IMR-90 (cell line): ENCODE measurements at regions not wholly inside any gene's neighbourhood (a gene's known extent, or its start where the extent isn't known, plus 50 kb on each side); places are given as distances from the start of the nearest gene placed in this dataset.

ENCODE experiments used
- ATAC-seq: fragments of 200-7000 bp; cut with Tn5 transposase; 2 replicates; pipeline ENCODE4 v1.9.1; 2020; ENCODE audit warnings: low read depth, mild to moderate bottlenecking, moderate library complexity
- BruUV-seq: library from RNA; stranded (reverse); fragments of 400-500 nt; replicated peaks from 2 replicates; lab custom pipeline; 2021; lab: Mats Ljungman, UMichigan
- CTCF ChIA-PET: fragments of 300-600 bp; formaldehyde crosslinking; extraction: SDS; loops from one replicate; lab custom pipeline; 2021; ENCODE audit warnings: antibody characterized with exemption; lab: Yijun Ruan, JAX
- POLR2A ChIA-PET: fragments of 300-600 bp; sonication (Branson Sonifier 250); formaldehyde crosslinking; loops from one replicate; lab custom pipeline; 2022; ENCODE audit warnings: antibody characterized with exemption; ENCODE audit not compliant: unreplicated experiment; lab: Charles Lee
- DNase-seq: peaks from one replicate; pipeline ENCODE4 v3.0.0; 2013
- H2AFZ ChIP-seq: replicated peaks from 2 replicates; pipeline ENCODE3; 2013; ENCODE audit warnings: low read length, mild to moderate bottlenecking; ENCODE audit not compliant: poor library complexity
- H2AK5ac ChIP-seq: 2 replicates; pipeline ENCODE4 v1.6.1; 2013; ENCODE audit warnings: low read depth, low read length, inconsistent platforms
- H2AK9ac ChIP-seq: replicated peaks from 2 replicates; pipeline ENCODE3; 2013; ENCODE audit warnings: mild to moderate bottlenecking, low read depth, low read length, moderate library complexity; ENCODE audit not compliant: poor library complexity
- H2BK120ac ChIP-seq: 2 replicates; pipeline ENCODE4 v1.6.1; 2013; ENCODE audit warnings: low read depth, low read length, inconsistent platforms
- H2BK15ac ChIP-seq: 3 replicates; pipeline ENCODE4 v1.6.1; 2013; ENCODE audit warnings: low read depth, low read length, inconsistent platforms
- H2BK20ac ChIP-seq: 2 replicates; pipeline ENCODE4 v1.6.1; 2013; ENCODE audit warnings: low read depth, mild to moderate bottlenecking, inconsistent platforms, low read length, moderate library complexity
- H2BK5ac ChIP-seq: 2 replicates; pipeline ENCODE4 v1.6.1; 2013; ENCODE audit warnings: mild to moderate bottlenecking, low read depth, low read length, inconsistent platforms; ENCODE audit not compliant: poor library complexity, severe bottlenecking
- H3K14ac ChIP-seq: replicated peaks from 2 replicates; pipeline ENCODE4 v1.6.1; 2013; ENCODE audit warnings: low read depth, low read length, inconsistent platforms
- H3K18ac ChIP-seq: 2 replicates; pipeline ENCODE4 v1.6.1; 2013; ENCODE audit warnings: low read depth, low read length, control low read depth
- H3K23ac ChIP-seq: 2 replicates; pipeline ENCODE4 v1.6.1; 2013; ENCODE audit warnings: low read depth, low read length, inconsistent platforms
- H3K27ac ChIP-seq: 2 replicates; pipeline ENCODE4 v1.5.1; 2013; ENCODE audit warnings: mild to moderate bottlenecking, control low read depth, low read length; ENCODE audit not compliant: insufficient read depth
- H3K27me3 ChIP-seq: 2 replicates; pipeline ENCODE4 v1.6.1; 2013; ENCODE audit warnings: low read length; ENCODE audit not compliant: control insufficient read depth, insufficient read depth
- H3K36me3 ChIP-seq: 2 replicates; pipeline ENCODE4 v1.6.1; 2013; ENCODE audit warnings: low read length, mixed read lengths; ENCODE audit not compliant: control insufficient read depth, insufficient read depth
- H3K4ac ChIP-seq: 2 replicates; pipeline ENCODE4 v1.6.1; 2013; ENCODE audit warnings: low read depth, low read length, inconsistent platforms
- H3K4me1 ChIP-seq: 2 replicates; pipeline ENCODE4 v1.6.1; 2013; ENCODE audit warnings: low read length, mixed read lengths; ENCODE audit not compliant: control insufficient read depth, insufficient read depth
- H3K4me2 ChIP-seq: 2 replicates; pipeline ENCODE4 v1.6.1; 2013; ENCODE audit warnings: low read depth, mild to moderate bottlenecking, control low read depth, low read length, moderate library complexity
- H3K4me3 ChIP-seq: 2 replicates; pipeline ENCODE4 v1.5.1; 2013; ENCODE audit warnings: low read depth, mild to moderate bottlenecking, control low read depth, low read length, moderate library complexity; ENCODE audit not compliant: insufficient read depth
- H3K56ac ChIP-seq: 2 replicates; pipeline ENCODE4 v1.6.1; 2013; ENCODE audit warnings: low read length, inconsistent platforms; ENCODE audit not compliant: insufficient read depth; ENCODE audit errors: extremely low read depth
- H3K79me1 ChIP-seq, 2 experiments: 2 replicates each; pipeline ENCODE4 v1.6.1; 2013; ENCODE audit warnings: low read length in 2 of 2, inconsistent platforms in 1 of 2, low read depth in 1 of 2
- H3K9ac ChIP-seq: 2 replicates; pipeline ENCODE4 v1.6.1; 2013; ENCODE audit warnings: low read depth, low read length, control low read depth
- H3K9me1 ChIP-seq: 2 replicates; pipeline ENCODE4 v1.6.1; 2013; ENCODE audit warnings: low read length, inconsistent platforms; ENCODE audit not compliant: insufficient read depth
- H3K9me3 ChIP-seq: 2 replicates; pipeline ENCODE4 v1.6.1; 2013; ENCODE audit warnings: low read length; ENCODE audit not compliant: control insufficient read depth, insufficient read depth
- H4K20me1 ChIP-seq: 2 replicates; pipeline ENCODE4 v1.6.1; 2013; ENCODE audit warnings: low read length, inconsistent platforms; ENCODE audit not compliant: insufficient read depth
- H4K5ac ChIP-seq: 2 replicates; pipeline ENCODE4 v1.6.1; 2013; ENCODE audit warnings: mild to moderate bottlenecking, low read depth, low read length, control low read depth
- H4K8ac ChIP-seq, 2 experiments: 2 replicates each; pipeline ENCODE4 v1.6.1; 2013; ENCODE audit warnings: low read depth in 2 of 2, low read length in 2 of 2, control low read depth in 1 of 2, inconsistent platforms in 1 of 2
- H4K91ac ChIP-seq: 2 replicates; pipeline ENCODE4 v1.6.1; 2013; ENCODE audit warnings: low read depth, low read length, inconsistent platforms; ENCODE audit not compliant: insufficient read depth
- BHLHE40 ChIP-seq: fragments of 150-350 bp; IDR thresholded peaks from 2 replicates; pipeline ENCODE4 v1.6.1; 2016; ENCODE audit warnings: mild to moderate bottlenecking, low read depth, low read length
- CEBPB ChIP-seq: IDR thresholded peaks from 2 replicates; pipeline ENCODE4 v1.6.1; 2012; ENCODE audit warnings: low read depth, low read length, improper control_type of control experiment
- CHD1 ChIP-seq: IDR thresholded peaks from 2 replicates; pipeline ENCODE4 v1.6.1; 2012; ENCODE audit warnings: low read depth, low read length, improper control_type of control experiment
- FOS ChIP-seq: fragments of 150-350 bp; IDR thresholded peaks from 2 replicates; pipeline ENCODE4 v1.6.1; 2016; ENCODE audit warnings: low read depth, low read length
- MAFK ChIP-seq: IDR thresholded peaks from 2 replicates; pipeline ENCODE4 v1.6.1; 2012; ENCODE audit warnings: low read depth, low read length, improper control_type of control experiment
- MAZ ChIP-seq: IDR thresholded peaks from 2 replicates; pipeline ENCODE4 v1.6.1; 2012; ENCODE audit warnings: low read depth, mild to moderate bottlenecking, low read length, improper control_type of control experiment, moderate library complexity, borderline replicate concordance
- MXI1 ChIP-seq: IDR thresholded peaks from 2 replicates; pipeline ENCODE4 v1.6.1; 2012; ENCODE audit warnings: low read depth, mild to moderate bottlenecking, low read length, moderate library complexity, borderline replicate concordance
- NFE2L2 ChIP-seq: fragments of 150-350 bp; IDR thresholded peaks from 2 replicates; pipeline ENCODE4 v1.6.1; 2016; ENCODE audit warnings: low read depth, mild to moderate bottlenecking, low read length
- POLR2A ChIP-seq: IDR thresholded peaks from 2 replicates; pipeline ENCODE4 v1.6.1; 2012; ENCODE audit warnings: mild to moderate bottlenecking, low read depth, low read length
- RAD21 ChIP-seq: IDR thresholded peaks from 2 replicates; pipeline ENCODE4 v1.6.1; 2012; ENCODE audit warnings: low read length, improper control_type of control experiment
- RCOR1 ChIP-seq: IDR thresholded peaks from 2 replicates; pipeline ENCODE4 v1.6.1; 2012; ENCODE audit warnings: mild to moderate bottlenecking, low read length, improper control_type of control experiment; ENCODE audit not compliant: insufficient replicate concordance
- RFX5 ChIP-seq: IDR thresholded peaks from 2 replicates; pipeline ENCODE4 v1.8.0; 2012; ENCODE audit warnings: low read depth, mild to moderate bottlenecking, low read length, moderate library complexity
- SMC3 ChIP-seq: fragments of 150-350 bp; IDR thresholded peaks from 2 replicates; pipeline ENCODE4 v1.6.1; 2016; ENCODE audit warnings: low read depth, mild to moderate bottlenecking, antibody characterized with exemption, low read length, moderate library complexity
- WGBS, 2 experiments: methylation state at CpG; one replicate each; pipeline versions ENCODE4 v1.1.5 to v1.1.7; 2013; ENCODE audit warnings: missing lambda C conversion rate in 2 of 2; ENCODE audit not compliant: insufficient read length in 1 of 2; ENCODE audit errors: extremely low coverage in 2 of 2; 5-methylcytosine and 5-hydroxymethylcytosine counted together
- dilution Hi-C: fragments of 300-500 bp; cut with HindIII; formaldehyde crosslinking; loops from one replicate; pipeline ENCODE4 v1.14.3; 2018; ENCODE audit warnings: low sequenced_read_pairs; ENCODE audit not compliant: unreplicated experiment
- in situ Hi-C: fragments of 300-500 bp; cut with MboI; formaldehyde crosslinking; loops from 3 replicates; pipeline ENCODE4 v1.14.3; 2019; ENCODE audit warnings: low sequenced_read_pairs, inconsistent platforms, mixed read lengths
- intact Hi-C: fragments of 100-400 bp; cut with micrococcal nuclease; formaldehyde crosslinking; loops from 2 replicates; pipeline ENCODE4 v1.10.0; 2022
- TF ChIP-seq, protein P1 (sequence below): fragments of 150-350 bp; IDR thresholded peaks from 2 replicates; pipeline ENCODE4 v1.6.1; 2017; ENCODE audit warnings: mild to moderate bottlenecking, antibody characterized with exemption, low read length, low read depth
- TF ChIP-seq, protein P2 (sequence below): fragments of 150-350 bp; IDR thresholded peaks from 2 replicates; pipeline ENCODE4 v1.6.1; 2016; ENCODE audit warnings: low read depth, mild to moderate bottlenecking, low read length, moderate library complexity, borderline replicate concordance
- TF ChIP-seq, protein P3 (sequence below): conservative IDR thresholded peaks from 2 replicates; pipeline ENCODE4 v1.5.1; 2012; ENCODE audit warnings: mild to moderate bottlenecking, low read depth, low read length, improper control_type of control experiment

DNA sequence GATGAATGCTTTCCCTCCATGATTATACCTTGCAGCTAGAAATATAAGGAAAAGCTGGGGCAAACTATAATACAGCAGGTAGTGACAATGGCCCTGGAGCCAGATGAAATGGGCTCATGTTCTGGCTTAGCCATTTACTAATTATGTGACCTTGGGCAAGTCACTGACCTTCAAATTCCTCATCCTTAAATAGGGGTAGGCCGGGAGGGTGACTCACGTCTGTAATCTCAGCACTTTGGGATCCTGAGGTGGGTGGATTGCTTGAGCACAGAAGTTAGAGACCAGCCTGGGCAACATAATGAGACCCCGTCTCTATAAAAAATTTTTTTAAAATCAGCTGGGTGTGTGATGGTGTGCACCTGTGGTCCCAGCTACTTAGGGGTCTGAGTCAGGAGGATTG lies 155.4 kb downstream of the C12orf75 start:
- no peak for TF ChIP-seq MXI1
- no peak for TF ChIP-seq NFE2L2
- no peak for TF ChIP-seq SMC3
- TF ChIP-seq BHLHE40: no peak
- TF ChIP-seq MAZ: no peak
- no peak for TF ChIP-seq RAD21
- no peak for TF ChIP-seq FOS
- TF ChIP-seq, protein P1, sequence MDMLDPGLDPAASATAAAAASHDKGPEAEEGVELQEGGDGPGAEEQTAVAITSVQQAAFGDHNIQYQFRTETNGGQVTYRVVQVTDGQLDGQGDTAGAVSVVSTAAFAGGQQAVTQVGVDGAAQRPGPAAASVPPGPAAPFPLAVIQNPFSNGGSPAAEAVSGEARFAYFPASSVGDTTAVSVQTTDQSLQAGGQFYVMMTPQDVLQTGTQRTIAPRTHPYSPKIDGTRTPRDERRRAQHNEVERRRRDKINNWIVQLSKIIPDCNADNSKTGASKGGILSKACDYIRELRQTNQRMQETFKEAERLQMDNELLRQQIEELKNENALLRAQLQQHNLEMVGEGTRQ: no peak
- TF ChIP-seq, protein P2, sequence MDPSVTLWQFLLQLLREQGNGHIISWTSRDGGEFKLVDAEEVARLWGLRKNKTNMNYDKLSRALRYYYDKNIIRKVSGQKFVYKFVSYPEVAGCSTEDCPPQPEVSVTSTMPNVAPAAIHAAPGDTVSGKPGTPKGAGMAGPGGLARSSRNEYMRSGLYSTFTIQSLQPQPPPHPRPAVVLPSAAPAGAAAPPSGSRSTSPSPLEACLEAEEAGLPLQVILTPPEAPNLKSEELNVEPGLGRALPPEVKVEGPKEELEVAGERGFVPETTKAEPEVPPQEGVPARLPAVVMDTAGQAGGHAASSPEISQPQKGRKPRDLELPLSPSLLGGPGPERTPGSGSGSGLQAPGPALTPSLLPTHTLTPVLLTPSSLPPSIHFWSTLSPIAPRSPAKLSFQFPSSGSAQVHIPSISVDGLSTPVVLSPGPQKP: no peak
- TF ChIP-seq, protein P3, sequence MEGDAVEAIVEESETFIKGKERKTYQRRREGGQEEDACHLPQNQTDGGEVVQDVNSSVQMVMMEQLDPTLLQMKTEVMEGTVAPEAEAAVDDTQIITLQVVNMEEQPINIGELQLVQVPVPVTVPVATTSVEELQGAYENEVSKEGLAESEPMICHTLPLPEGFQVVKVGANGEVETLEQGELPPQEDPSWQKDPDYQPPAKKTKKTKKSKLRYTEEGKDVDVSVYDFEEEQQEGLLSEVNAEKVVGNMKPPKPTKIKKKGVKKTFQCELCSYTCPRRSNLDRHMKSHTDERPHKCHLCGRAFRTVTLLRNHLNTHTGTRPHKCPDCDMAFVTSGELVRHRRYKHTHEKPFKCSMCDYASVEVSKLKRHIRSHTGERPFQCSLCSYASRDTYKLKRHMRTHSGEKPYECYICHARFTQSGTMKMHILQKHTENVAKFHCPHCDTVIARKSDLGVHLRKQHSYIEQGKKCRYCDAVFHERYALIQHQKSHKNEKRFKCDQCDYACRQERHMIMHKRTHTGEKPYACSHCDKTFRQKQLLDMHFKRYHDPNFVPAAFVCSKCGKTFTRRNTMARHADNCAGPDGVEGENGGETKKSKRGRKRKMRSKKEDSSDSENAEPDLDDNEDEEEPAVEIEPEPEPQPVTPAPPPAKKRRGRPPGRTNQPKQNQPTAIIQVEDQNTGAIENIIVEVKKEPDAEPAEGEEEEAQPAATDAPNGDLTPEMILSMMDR: no peak
- no peak for TF ChIP-seq RCOR1
- no peak for TF ChIP-seq RFX5
- TF ChIP-seq CHD1: no peak
- TF ChIP-seq CEBPB: no peak
- TF ChIP-seq MAFK: no peak
- no peak for TF ChIP-seq POLR2A
- Histone ChIP-seq H3K4ac (peak overlapping the region; percentile 48; the same call in 1 of the 2 replicates), H3K9me3 (no peaks in the 10 kb centered on the region), H4K8ac (peak overlapping the region in 1 of 2 experiments; percentile 70; a peak in 1 of 4 replicates), H3K14ac (no peak overlapping the region; the same call in none of the 2 replicates), H3K36me3 (no peaks in the 10 kb centered on the region), H4K5ac (no peak overlapping the region), H2BK15ac (peak overlapping the region; percentile 21; the same call in 1 of the 3 replicates), H3K9me1 (peaks cover 12% of the 10 kb centered on the region), H2AFZ (no peak overlapping the region), H2AK9ac (no peak overlapping the region), H3K4me2 (no peak overlapping the region), H3K23ac (no peak overlapping the region), H2BK5ac (peak overlapping the region; percentile 62), H3K18ac (no peak overlapping the region; the same call in 1 of the 2 replicates), H4K91ac (no peak overlapping the region), H2BK20ac (peak overlapping the region; percentile 54; the same call in 1 of the 2 replicates), H4K20me1 (no peaks in the 10 kb centered on the region), H3K79me1 (no peaks in the 10 kb centered on the region; a peak in 1 of 4 replicates), H2AK5ac (peak overlapping the region; percentile 4; the same call in 1 of the 2 replicates), H3K27ac (no peak overlapping the region), H3K4me3 (no peak overlapping the region), H3K9ac (no peak overlapping the region), H3K4me1 (peaks cover 4% of the 10 kb centered on the region; the same call in 1 of the 2 replicates), H3K27me3 (no peaks in the 10 kb centered on the region), H3K56ac (no peak overlapping the region), H2BK120ac (peak overlapping the region; percentile 62; the same call in 1 of the 2 replicates)
- in situ Hi-C loops (no loop called here), intact Hi-C loops (no loop called here), dilution Hi-C loops (no loop called here)
- DNase-seq: peak; percentile 31
- ChIA-PET POLR2A (interaction anchor here (0.6 kb wide), 1 partner anchor 292 kb away, joined by 9 read pairs; no protein-coding TSS in a partner anchor), CTCF (interaction anchor here (0.6 to 0.9 kb wide), 2 partner anchors 16 to 57 kb away, joined by 3 read pairs; no protein-coding TSS in a partner anchor)
- no TSS peak for BruUV-seq
- ATAC-seq: peak; percentile 22
- no CpG with 5 or more reads among the region's 3 CpGs for WGBS, 2 experiments
